ENCODE measurements at regions not wholly inside any gene's neighbourhood (a gene's known extent, or its start where the extent isn't known, plus 50 kb on each side); places are given as distances from the start of the nearest gene placed in this dataset.
"Not testable (repeated sequence)": the region's sequence is repeated elsewhere in the genome, so short reads cannot be mapped to it uniquely, and the experiment has no call there.

DNA sequence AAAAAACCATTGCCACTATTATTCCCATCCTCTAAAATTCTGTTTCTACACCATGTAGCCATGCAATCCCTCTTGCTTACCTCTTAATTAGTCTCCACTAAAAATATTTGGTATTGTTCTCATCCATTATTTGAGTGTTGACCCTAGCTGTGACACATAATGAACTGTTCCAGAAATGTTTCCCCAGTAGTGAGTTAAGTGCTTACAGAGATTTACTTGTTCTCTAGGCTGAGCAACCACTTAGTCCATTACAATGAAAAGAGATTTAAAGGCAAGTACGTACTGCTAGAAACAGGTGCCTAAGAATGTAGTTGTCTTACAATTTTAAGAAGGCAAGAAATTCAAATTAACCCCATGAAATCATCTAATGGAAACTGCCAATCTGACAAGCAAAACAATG lies 112.7 kb upstream of the PTPN13 start:
- DNase-seq (ENCODE audit: low read depth), result no peak

DNA sequence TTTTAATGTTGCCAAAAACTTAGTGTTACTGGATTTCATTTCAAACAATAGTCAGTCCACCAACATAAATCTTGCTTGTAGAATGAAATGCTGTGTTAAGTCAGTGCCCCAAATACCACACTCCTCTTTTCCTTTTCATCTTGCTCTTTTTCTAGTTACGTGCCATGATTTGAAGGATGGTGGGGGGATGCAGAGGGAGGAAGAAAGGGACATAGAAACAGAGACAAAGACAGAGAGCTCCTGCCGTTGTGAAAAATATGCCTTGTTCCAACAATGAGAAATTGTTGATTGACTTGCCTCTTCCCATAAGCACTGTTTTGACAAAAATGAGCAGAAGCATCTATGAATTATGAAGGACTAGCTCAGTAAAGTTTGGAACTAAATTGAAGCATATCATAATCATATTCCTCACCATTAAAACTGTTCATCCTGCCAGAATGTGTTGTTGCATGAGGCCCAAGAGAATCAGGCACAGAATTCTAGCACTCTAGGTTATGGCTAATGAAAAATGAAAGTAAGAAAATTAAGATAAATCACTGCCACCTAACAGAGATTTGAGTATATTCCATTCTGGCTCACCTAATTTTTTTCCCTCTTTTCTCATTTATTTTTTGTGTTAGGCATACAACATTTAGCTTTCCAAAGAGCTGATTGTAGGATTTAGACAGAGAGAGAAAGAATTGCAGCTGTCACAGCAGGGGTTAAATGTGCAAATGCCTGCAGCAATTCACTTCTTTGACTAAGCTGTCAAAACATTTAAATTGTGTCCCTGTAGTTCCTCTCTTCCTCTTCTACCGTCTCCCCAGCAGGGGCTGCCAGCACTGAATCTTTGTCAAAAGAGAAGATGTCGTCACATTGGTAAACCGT lies 111.6 kb upstream of the PTPN13 start:
- peak; percentile 3 for DNase-seq (ENCODE audit: low read depth)

DNA sequence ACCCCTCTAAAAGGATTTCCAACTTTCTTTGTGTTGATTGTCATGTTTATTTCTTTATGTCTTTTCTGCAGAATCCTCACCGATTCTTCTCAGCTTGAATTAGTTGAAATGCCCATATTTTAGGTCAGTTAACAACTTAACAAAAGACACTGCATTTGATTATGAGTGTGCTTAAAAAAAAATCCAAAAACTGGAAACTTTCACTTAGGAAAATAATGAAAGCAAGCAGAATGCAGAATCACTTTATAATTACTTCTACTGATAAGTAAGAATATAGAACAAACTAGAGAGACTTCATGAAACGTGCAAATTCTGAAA lies 111.0 kb upstream of the PTPN13 start:
- DNase-seq (ENCODE audit: low read depth), result no peak

GRCh38 chr4:86483773-86484172 lies 110.3 kb upstream of the PTPN13 start:
- DNase-seq (ENCODE audit: low read depth), result no peak

- no peak for DNase-seq (ENCODE audit: low read depth)
These were observed 109.9 kb upstream of the PTPN13 start for GRCh38 chr4:86484241-86484640.

DNA sequence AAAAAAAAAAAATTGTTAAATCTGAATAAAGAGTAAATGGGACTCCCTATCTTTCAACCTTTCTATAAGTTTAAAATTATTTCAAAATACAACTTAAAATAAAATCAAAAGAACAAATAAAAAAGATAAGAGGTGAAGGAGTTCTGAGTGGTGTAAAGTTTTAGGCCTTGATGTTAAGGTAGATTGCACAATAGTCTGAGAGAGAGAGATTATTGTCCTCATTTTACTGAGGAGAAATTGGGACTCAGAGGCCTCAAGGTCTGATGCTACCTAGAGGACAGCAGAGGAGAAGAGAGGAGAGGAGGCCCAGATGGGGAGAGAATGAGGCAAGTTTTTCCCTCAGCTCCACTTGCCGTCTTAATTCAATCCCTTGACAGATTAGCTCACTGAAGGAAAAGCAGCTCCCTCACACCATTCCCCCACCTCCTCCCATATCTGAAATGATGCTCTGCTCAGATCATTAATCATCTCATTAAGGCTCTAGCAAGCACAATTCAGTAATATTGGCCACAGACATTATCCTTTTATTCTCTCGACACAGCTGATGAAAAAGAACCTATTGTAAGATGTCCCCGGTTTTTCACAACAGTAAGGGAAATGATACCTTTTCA lies 106.3 kb upstream of the PTPN13 start:
- DNase-seq (ENCODE audit: low read depth), result no peak

DNA sequence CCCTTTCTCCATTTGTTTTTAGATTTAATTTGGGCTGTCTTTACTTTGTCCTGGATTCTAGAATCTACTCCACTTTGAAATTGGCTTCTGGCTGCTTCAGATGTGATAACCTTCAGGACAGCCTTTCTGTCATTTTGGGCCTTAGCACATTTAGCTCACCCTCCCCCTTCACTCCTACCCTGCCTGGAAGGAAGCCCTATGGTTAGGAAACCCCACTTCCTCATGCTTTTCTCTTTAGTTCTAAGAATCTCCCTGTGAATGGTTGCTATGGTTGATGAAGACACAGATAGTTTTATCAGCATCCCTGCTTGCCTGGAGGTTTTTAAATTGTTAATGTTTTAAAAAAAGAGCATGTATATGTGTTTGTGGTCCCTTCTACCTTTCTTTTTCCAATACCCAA lies 100.7 kb upstream of the PTPN13 start:
- DNase-seq (ENCODE audit: low read depth), result peak; percentile 44

- DNase-seq (ENCODE audit: low read depth), result peak; percentile 50
These were observed 97.7 kb upstream of the PTPN13 start for GRCh38 chr4:86496094-86497080.

- DNase-seq (ENCODE audit: low read depth), result peak; percentile 76
These were observed 97.0 kb upstream of the PTPN13 start for GRCh38 chr4:86497131-86497530.

GRCh38 chr4:86497980-86498862 lies 95.9 kb upstream of the PTPN13 start:
- DNase-seq (ENCODE audit: low read depth), result peak; percentile 52

- DNase-seq (ENCODE audit: low read depth), result no peak
These were observed 95.3 kb upstream of the PTPN13 start for GRCh38 chr4:86498863-86499166.

DNA sequence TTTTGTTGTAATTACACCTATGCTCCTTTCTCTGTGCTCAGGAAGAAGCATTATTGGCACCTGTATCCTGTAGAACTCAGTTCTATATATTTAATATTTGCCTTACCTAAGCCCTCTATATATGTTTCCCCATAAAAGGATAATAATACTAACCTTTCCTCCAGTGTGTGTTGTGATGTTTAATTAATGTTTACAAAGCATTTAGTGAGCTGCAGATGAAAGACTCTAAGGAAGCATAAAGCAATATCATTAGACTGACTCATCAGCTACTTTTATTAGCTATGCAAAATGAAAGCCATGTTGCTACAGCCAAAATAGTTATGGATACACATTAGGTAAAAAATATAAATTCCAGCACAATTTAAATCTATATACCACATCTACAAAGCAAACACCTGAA lies 93.6 kb upstream of the PTPN13 start:
- DNase-seq (ENCODE audit: low read depth), result no peak

GRCh38 chr4:86502081-86502480 lies 92.0 kb upstream of the PTPN13 start:
- DNase-seq (ENCODE audit: low read depth), result no peak

GRCh38 chr4:86506591-86506990 lies 87.5 kb upstream of the PTPN13 start:
- no peak for DNase-seq (ENCODE audit: low read depth)

DNA sequence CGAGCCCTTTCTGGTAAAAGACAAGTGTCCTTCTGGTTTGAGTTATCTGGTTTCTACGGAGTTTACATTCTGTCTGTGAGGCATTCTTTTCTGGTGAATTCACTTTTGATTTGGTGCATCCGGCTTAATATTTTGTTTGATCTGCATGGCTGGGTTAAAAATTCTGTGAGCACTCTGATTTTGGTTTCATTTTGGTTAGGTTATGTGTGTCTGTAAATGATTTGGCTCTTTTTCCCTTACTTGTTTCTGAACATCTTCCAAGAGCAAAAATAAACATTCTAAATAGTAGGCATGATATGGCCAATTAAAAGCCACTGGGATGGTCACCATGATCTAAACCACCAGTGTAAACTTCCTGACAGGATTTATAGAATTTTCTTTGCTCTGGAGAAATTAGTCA lies 85.7 kb upstream of the PTPN13 start:
- peak; percentile 66 for DNase-seq (ENCODE audit: low read depth)

DNA sequence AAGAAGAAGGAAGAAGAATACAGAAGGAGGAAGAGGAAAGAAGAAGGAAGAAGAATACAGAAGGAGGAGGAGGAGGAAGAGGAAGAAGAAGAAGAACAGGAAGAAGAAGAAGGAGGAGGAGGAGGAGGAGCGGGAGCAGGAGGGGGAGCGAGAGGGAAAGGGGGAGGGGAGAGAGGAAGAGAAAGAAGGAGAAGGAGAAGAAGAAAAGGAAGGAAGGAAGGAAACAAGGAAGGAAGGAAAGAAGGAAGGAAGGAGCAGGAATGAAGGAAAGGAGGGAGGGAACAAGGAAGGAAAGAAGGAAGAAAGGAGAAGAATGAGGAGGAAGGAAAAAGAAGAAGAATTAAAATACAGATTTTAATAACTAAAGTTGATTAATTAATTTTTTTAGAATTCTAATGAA lies 82.5 kb upstream of the PTPN13 start:
- DNase-seq (ENCODE audit: low read depth), result no peak

- no peak for DNase-seq (ENCODE audit: low read depth)
These were observed 81.5 kb upstream of the PTPN13 start for GRCh38 chr4:86512631-86513030.

DNA sequence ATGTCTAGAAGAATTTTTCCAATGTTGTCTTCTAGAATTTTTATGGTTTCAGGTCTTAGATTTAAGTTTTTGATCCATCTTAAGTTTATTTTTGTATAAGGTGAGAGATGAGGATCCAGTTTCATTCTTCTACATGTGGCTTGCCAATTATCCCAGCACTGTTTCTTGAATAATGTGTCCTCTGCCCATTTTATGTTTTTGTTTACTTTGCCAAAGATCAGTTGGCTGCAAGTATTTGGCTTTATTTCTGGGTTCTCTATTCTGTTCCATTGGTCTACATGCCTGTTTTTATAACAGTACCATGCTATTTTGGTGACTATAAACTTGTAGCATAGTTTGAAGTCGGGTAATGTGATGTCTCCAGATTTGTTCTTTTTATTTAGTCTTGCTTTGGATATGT lies 78.2 kb upstream of the PTPN13 start:
- not testable (repeated sequence) for DNase-seq (ENCODE audit: low read depth)

- DNase-seq (ENCODE audit: low read depth), result no peak
These were observed 72.6 kb upstream of the PTPN13 start for GRCh38 chr4:86521373-86521969.

DNA sequence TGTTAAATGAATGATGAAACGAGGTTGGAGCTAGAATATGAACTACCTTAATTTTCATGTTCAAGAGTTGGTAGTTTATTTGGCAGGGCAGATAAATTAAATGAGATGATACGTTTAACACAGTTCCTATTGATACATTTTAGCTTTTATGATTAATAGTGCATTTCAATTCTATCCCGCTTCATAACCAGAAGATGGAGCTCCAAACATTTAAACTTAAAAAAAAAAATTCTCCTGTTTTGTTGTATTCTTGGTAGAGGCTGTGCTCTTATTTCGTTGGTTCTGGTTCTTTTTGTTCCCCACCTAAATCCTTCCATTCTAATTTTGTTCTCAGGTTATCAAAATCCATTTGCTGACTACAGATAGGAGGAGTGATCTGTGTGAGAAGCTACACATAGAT lies 71.8 kb upstream of the PTPN13 start:
- no peak for DNase-seq (ENCODE audit: low read depth)

GRCh38 chr4:86523333-86523732 lies 70.8 kb upstream of the PTPN13 start:
- DNase-seq (ENCODE audit: low read depth), result no peak
